Hematopoietic multipotent progenitor cell treated with erythropoietin and hydrocortisone succinate and interleukin-3 and kit ligand, for 8 days (in vitro differentiated cells): ENCODE measurements at regions not wholly inside any gene's neighbourhood (a gene's known extent, or its start where the extent isn't known, plus 50 kb on each side); places are given as distances from the start of the nearest gene placed in this dataset.

Source experiments
- DNase-seq: peaks from one replicate; pipeline ENCODE4 v3.0.0-alpha.2; 2015

DNA sequence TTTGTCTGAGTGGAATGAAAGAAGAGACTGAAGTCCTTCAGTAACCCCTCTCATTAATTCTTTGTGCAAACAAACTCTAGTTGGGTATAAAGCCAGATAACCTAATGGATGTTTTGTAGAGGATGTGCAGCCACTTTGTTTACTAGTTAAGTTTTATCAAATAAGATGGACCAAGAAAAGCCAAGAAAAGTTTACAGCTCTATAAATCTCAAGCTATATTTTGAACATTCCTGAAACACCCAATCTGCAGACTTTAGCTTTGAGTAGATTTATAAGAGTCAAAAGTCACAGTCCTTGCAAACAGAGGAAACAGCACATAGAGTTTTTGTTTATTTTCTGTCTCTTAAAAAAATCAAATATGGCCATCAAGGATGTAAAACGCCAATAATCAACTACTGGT lies 452.9 kb downstream of the SPRY1 start:
- no peak for DNase-seq

DNA sequence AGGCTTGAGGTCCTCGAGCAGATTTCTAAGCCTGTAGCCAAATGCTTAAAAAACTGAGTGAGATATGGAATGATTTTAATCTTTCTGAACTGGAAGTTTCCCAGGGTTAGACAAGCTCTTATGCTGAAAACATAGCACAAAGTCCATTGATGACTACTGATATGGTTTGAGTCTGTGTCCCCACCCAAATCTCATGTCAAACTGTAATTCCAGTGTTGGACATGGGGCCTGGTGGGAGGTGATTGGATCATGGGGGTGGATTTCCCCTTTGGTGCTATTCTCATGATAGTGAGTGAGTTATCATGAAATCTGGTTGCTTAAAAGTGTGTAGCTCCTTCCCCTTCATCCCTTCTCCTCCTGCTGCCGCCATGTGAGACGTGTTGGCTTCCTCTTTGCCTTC lies 454.9 kb downstream of the SPRY1 start:
- no peak for DNase-seq

DNA sequence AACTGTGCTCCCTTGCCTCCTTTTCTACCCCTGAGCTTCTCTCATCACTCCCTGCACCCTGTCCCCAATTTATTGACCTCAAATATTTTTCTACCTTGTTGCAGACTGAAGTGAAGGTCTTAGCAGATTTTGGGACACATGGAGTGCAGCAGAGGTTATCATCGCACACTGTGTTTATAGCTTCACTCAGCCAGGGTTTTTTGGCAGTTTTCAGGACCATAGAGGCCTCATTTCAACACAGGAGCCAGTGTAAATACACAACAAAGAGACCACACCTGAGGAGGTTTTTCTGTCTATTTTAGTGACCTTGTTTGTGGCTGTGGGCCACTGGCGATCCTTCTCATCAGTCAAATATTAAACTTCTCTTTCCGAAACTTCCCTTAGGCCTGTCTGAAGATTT lies 457.1 kb downstream of the SPRY1 start:
- DNase-seq = no peak

DNA sequence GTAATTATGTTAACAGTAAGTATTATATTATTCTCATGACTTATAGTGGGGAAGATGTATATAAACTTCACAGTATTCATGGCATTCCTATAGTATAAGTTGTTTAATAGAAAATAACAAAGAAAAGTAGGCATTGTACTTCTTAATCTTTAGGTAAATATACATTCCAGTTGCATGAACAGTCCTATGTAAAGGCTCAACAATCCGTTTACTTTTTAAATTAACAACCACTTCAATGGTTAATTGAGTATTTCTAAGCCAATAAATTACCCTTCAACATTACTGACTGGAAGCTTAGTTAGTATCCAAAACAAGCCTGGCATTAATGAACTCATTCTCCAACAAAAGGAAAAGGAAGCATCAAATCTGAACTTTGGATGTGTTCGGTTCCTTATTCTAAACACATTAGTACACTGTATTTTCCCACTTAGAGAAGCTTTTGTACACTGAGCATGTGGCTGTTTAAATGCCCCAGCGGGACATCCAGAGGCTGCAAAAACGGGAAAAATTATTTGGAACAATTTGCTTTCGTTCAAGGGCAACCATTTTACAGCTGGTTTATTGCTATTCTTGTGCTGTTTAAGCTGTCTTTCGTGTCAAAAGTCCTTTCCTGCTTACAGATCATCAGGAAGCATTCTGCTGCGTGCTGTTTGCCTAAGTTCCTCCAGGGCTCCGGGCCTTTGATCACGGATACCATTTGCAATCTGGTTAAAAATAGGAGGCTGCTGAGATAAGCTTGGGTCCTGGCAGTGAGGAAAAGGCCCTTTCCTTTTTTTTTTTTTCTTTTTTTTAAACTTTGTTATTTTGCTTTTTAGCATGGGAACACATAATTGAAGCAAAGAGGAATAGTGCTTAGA lies 460.3 kb downstream of the SPRY1 start:
- DNase-seq = peak; percentile 13

DNA sequence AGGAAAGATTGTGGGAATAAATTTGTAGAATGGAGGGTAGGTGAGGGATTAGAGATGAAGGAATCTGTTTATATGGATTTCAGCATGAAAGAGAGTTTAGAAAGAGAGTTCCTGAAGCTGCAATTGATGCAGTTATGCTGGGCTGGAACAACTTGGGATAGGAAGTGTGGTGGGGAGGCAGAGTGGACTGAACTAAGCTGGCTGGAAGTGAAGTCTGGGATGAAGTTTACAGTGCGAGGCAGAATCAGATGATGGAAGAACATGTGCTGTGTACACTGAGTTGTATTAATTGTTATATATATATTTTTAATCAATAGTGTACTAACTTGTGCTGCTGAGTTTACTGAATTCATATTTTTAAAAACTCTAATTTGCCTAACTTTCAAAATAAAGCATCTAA lies 461.9 kb downstream of the SPRY1 start:
- no peak for DNase-seq

DNA sequence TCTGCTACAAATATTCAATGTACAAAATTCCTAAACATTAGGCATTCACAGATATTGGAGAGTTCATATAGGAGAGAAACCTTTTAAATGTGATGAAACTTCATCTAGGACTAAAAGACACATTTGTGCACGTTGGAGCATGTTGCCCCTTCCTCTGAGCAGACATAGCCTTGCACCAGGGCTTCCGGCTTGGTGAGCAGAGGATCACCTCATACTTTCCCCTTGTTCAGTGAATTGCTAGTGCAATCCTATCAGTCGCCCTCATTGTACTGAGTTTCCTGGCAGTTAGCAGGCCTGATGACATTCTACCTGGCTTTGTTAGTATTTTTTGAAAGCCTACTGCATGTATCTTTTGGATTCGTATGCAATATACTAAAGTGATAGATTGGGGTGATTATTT lies 466.2 kb downstream of the SPRY1 start:
- no peak for DNase-seq

DNA sequence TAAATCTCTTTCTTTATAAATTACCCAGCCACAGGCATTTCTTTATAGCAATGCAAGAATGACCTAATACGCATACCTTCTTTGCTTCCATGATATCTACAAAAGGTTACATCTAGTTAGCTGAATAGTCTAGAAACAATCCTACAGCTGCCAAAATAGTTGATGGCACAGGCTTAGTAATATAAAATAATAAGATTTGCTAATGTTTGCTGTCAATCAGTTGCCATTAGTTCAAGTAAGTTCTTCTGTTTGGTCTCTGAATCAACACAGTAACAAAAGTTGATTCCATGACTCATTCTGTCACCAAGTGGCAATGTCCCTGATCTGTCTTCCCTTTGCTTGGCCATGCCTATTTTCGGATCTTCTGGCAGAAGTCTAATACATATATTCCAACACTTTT lies 470.2 kb downstream of the SPRY1 start:
- no peak for DNase-seq

DNA sequence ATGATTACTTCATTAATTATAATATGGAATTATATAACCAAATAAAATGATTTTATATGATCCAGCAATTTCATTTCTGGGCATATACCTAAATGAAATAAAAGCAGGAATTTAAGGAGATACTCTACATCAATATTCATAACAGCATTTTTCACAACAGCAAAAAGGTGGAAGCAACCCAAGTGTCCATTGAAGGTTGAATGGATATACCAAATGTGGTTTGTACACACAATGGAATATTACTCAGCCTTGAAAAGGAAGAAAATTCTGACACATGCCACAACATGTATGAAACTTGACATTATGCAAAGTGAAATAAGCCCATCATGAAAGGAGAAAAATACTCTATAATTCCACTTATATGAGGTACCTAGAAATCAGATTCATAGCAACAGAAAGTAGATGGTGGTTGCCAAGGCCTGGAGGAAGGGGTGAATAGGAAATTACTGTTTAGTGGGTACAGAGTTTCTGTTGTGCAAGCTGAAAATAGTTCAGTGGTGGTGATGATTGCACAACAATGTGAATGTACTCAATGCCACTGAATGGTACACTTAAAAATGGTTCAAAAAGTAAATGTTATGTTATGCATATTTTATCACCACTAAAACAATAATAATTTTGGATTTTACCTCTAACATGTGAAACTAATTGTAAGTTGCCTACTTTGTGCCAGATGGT lies 471.5 kb downstream of the SPRY1 start:
- DNase-seq = no peak

DNA sequence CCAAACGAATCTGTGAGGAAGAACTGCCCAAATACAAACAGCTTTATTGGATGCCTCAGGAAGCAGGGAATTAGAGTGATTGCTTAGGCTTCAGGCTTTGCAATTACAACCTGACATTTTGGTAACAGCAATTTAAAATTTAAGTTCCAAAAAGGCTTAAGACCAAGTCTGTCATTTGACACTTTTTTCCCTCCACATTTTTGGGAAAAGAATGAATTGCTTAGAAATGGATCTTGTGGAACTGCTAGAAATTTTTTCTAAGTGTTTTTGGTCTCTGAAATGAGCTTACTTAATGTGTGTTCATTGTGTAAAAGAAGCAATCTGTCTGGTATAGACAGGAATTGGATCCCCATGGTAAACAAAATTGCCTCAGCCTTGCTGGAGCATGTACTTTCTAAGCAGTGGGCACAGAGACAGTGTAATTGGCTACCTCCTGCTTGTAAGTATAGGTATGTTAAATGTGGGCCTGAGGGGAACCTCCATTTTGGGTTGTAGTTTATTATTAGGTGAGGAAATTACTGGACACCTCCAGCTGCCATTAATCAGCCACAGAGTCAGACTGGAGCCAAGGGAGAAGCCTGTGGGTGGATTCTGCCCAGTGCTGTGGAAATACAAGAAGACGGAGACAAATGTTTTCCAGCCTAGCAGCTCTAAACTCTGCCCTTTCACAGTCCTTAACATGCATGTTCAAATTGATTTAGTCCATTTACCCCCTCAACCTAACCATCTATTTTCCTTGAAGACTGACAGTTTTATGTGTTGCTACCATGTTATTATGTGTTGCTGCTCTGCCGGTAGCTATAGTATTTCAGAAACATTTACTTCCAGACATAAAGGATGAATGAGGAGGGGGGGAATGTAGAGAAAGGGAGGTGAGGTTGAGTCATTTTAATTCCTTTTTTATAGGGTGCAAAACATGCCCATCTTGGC lies 473.0 kb downstream of the SPRY1 start:
- no peak for DNase-seq

DNA sequence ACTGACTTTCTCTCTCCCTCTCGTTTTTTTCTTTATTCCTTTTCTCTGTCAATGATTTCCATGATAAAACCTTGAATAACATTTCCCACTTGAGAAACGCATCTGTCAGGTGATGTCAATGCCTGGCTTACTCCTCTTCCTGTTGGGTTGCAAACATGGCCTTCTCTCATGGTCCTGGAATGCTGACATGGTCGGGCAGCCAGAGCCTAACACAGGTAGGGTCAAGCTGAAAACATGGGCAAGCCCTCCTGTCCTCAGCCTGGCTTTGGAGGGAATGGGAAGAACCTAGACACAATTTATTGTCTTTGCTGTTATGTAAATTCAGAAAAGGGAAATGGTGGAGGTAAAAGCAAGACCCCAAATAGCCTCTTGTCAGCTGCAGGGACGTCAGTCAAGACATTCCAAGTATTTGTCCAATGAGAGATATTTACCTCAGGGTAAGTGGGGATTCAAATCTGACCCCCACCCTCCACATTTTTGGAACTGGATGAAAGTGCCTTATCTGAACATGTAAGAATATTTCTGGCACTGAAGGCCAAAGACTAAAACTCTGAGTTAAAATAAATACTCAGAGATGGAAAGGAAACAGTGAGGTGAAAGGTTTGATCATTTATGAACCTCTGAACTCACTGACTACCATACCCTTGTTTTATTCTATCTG lies 473.8 kb downstream of the SPRY1 start:
- DNase-seq = no peak

DNA sequence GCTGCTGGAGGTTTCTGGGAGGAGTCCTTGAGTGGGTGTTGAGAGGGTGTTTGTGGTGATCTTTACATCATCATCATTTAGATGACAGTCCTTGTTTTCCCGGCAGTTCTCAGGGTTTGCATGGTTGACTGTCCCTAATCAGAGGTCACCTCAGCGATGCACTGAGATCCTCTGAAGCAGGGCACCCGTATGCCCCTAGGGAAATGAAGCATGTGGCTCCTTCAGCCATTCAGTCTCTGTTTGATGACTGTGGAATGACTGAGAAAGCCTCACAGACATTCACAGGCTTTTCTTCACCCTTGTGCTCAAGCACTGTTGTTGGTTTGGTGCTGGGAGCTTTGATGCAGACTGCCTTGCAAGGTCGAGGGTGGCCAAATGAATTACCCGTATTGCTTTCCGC lies 474.7 kb downstream of the SPRY1 start:
- DNase-seq = no peak

DNA sequence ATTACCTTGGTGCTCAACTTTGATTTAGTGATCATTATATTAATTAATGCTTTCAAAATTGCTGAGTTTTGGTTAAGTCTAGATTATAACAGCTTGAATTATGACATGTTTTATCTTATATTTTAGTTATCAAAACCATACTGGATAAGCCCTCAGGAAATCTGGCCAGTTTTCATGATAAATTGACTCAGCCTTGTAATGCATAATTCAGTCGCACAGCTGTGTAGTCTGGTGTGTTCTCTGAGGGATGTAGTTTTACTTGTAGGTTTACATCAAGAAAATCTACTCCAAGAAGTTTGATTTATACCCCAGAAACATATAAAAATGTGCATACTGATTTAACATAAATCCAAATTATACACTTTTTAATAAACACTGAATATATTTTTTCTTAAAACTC lies 477.5 kb downstream of the SPRY1 start:
- no peak for DNase-seq

DNA sequence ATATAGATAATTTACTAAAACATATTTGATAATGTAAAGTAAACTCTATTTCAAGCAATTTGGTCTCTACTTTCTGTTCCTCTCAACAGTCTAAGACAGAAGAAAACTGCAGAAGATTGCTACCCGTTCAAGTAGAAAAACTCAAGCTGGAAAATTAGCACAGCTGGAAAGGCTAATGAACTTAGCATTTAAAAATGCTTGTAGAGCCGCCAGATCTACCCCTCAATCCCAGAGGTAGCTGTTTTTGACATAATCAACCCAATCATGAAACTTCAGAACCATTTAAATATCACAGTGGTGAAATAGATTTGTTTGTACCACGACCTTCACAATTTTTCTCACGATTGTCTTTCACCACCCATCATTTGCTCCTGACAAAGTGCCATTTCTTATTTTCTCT lies 479.5 kb downstream of the SPRY1 start:
- DNase-seq = no peak

DNA sequence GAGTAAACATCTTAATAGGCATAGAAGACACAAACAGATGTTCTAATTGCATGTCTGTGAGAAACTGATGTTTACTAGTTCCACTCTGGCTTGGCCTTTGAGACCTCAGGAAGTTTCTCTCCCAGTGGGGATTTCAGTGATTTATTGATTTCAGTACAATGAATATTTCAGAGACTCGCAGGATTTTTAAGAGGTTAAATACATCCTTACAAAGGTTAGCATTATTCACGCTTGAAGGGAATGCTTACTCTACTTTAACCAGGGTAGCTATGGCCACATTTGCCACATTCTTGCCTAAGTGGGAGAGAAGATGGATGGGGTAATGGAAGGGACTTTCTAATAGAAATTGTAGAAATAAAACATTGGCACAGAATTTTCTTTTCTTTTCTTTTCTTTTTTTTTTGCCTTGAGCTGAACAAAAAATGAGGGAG lies 480.1 kb downstream of the SPRY1 start:
- DNase-seq = no peak

DNA sequence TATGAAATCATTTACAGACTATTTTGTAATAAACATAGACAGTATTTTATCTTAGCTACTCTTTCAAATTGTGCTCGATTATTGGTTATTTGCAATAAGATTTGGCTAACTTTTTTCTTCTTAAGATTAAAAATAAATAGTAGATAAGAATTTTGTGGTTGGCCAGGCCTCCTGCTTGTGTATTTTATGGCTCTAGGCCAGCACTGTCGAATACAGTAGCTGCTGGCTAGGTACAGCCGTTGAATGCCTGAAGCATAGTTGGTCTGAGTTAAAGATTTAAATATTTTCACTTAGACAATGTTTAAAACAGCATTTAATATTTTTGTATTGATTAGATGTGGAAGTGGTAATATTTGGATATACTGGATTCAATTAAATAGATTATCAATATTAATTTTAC lies 481.0 kb downstream of the SPRY1 start:
- no peak for DNase-seq

DNA sequence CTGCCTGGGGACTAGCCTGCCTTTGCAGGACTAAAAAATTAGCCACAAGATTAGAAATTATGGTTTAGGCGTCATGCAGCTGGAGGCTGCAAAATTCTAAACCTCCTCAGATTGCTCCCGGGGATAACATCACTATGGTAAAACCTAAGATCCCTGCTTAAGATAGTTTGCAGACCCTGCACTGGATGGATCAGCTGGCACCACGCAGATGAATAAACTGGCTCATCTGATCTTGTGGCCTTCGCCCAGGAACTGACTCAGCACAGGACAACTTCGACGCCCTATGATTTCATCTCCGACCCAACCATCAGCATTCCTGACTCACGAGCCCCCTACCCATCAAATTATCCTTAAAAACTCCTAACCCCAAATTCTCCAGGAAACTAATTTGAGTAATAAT lies 482.4 kb downstream of the SPRY1 start:
- DNase-seq = no peak

DNA sequence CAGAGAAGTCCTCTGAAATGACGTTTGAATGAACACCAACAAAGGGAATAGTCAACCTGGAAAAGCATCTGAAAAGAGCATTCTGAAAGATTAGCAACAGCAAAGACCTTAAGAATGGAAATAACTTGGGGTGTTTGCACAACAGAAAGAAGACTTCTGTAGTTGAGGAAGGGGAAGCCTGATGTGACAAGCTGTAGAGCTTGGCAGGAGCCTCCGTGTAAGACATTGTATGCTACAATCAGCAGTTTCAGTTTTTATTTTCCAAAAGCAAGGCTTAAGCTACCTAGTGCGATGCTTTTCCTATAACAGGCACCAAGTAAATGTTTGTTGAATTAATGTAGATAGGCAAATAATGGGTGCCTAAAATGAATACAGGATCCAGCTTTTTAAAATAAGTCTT lies 484.0 kb downstream of the SPRY1 start:
- DNase-seq = no peak

DNA sequence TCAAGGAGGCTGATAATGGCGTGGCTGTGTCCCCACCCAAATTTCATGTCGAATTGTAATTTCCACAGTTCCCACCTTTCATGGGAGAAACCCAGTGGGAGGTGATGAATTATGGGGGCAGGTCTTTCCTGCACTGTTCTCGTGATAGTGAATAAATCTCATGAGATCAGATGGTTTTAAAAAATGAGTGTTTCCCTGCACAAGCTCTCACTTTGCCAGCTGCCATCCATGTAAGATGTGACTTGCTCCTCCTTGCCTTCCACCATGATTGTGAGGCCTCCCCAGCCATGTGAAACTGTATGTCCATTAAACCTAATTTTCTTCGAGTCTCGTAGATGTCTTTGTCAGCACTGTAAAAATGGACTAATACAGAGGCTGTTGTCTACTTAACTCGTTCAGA lies 488.3 kb downstream of the SPRY1 start:
- DNase-seq = no peak

DNA sequence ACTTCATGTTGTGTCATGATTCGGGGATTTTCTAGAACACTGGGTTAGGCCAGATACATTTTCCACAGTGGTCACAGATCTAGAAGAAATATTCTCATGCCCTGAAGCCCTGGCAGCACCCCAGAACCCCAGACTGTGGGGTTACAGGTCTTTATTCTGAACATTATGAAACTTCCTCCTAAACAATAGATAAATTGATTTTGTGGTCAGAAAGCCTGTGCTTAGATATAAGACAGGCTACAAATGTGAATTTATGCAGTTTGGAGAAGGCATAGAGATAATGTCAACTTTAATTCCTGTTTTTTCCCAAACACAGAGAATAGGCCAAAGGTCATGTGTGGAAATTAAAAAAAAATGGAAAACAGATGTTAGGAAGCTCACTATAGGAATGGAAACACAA lies 492.9 kb downstream of the SPRY1 start:
- no peak for DNase-seq

DNA sequence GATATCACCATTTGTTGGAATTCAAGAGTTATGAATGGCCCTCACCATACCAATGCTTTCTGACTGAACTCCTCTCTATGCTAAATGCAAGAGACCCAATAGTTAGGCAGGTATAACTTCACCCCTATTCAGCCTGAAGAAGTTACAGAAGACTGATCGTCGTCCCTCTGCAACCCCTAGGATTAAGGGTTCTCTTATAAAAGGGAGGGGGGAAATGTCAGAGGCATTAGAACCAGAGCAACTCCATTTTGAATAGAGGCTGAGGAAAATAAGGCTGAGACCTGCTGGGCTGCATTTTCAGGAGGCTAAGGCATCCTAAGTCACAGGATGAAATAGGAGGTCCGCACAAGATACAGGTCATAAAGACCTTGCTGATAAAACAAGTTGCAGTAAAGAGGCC lies 494.3 kb downstream of the SPRY1 start:
- DNase-seq = no peak

DNA sequence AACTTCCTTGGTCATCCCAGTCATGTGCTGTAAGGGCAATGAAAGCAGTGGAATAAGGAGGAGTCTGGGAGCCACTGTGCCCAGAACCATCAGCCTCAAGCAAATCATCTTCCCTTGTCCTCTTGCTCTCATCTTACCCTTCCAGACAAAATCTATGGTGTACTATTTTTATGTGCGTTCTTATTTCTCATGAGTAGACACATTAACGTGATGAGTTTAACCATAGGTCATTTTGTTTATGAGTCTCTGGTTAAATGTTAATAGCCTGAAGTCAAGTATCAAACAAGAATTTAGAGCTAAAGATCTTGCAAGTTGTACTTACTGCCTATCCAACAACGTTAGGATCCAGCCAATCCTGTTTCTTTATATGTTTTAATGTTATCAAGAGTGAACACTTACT lies 495.3 kb downstream of the SPRY1 start:
- DNase-seq = no peak

DNA sequence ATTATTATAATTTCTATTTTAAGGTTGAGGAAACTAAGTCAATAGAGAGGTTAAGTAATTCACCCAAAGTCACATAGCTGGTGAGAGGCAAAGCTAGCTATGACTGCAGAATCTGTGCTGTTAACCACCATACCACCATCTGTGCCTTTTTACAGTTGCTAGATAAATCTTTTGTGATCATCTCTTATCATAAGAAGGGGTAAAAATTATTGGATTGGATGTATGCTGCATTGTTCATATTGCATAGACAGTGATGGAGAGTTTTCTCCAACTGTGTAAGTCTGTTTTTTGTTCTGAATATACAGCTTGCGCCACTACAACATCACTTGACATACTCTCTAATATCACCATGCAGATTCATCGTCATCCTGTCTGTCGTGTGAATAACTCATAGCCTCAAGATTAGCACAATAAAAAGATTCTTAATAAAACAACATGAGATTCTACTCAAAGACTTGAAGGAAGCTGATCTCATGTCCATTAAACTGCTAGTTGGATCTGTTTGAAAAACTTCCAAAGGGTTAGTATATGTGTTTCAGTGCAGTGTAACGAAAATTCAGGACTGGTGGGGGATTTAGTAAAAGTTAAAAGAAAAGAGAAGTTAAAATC lies 495.9 kb downstream of the SPRY1 start:
- no peak for DNase-seq
